Panc1 (cell line): ENCODE measurements at regions not wholly inside any gene's neighbourhood (a gene's known extent, or its start where the extent isn't known, plus 50 kb on each side); places are given as distances from the start of the nearest gene placed in this dataset.

Experiments used
- ATAC-seq: fragments of 200-7000 bp; cut with Tn5 transposase; 2 replicates; pipeline ENCODE4 v1.9.1; 2020; ENCODE audit warnings: mild to moderate bottlenecking, moderate library complexity
- BruUV-seq: library from RNA; stranded (reverse); fragments of 400-500 nt; replicated peaks from 2 replicates; lab custom pipeline; 2021; lab: Mats Ljungman, UMichigan
- CTCF ChIA-PET: fragments of 300-600 bp; sonication (Branson Sonifier 250); formaldehyde crosslinking; loops from one replicate; lab custom pipeline; 2022; ENCODE audit warnings: antibody characterized with exemption; lab: Charles Lee
- POLR2A ChIA-PET: fragments of 300-600 bp; sonication (Branson Sonifier 250); formaldehyde crosslinking; loops from one replicate; lab custom pipeline; 2022; ENCODE audit warnings: antibody characterized with exemption; lab: Charles Lee
- DNase-seq: peaks from one replicate; pipeline ENCODE4 v3.0.0-alpha.2; 2010; ENCODE audit warnings: low read depth, low spot score
- H3K27ac ChIP-seq: 2 replicates; pipeline ENCODE4 v1.5.1; 2011; ENCODE audit warnings: mild to moderate bottlenecking, low read length, inconsistent platforms
- H3K27me3 ChIP-seq: fragments of 200-500 bp; sonication (Bioruptor generic); 2 replicates; pipeline ENCODE4 v1.6.0; 2014; ENCODE audit warnings: low read length, inconsistent platforms; ENCODE audit not compliant: control insufficient read depth, insufficient read depth
- H3K36me3 ChIP-seq: fragments of 200-500 bp; sonication (Bioruptor generic); 2 replicates; pipeline ENCODE4 v1.5.1; 2014; ENCODE audit warnings: inconsistent platforms, mild to moderate bottlenecking, low read length, moderate library complexity; ENCODE audit not compliant: control insufficient read depth, insufficient read depth
- H3K4me1 ChIP-seq: 2 replicates; pipeline ENCODE4 v1.5.1; 2011; ENCODE audit warnings: inconsistent platforms, mild to moderate bottlenecking, low read length, moderate library complexity; ENCODE audit not compliant: control insufficient read depth, insufficient read depth
- H3K4me3 ChIP-seq, 2 experiments: 2 replicates each; pipeline ENCODE4 v1.5.1; 2011 to 2012; ENCODE audit warnings: low read depth in 2 of 2, low read length in 2 of 2, mild to moderate bottlenecking in 2 of 2, inconsistent platforms in 1 of 2, moderate library complexity in 1 of 2
- H3K9me3 ChIP-seq: fragments of 200-500 bp; sonication (Bioruptor generic); 2 replicates; pipeline ENCODE4 v1.5.1; 2014; ENCODE audit warnings: low read depth, mild to moderate bottlenecking, inconsistent platforms, low read length, moderate library complexity; ENCODE audit not compliant: control insufficient read depth, insufficient read depth
- CTCF ChIP-seq: fragments of 450-650 bp; IDR thresholded peaks from 2 replicates; pipeline ENCODE4 v1.5.1; 2017; ENCODE audit warnings: mild to moderate bottlenecking
- POLR2AphosphoS5 ChIP-seq: IDR thresholded peaks from 2 replicates; pipeline ENCODE4 v1.6.1; 2012; ENCODE audit warnings: mild to moderate bottlenecking, low read depth, low read length, moderate library complexity
- REST ChIP-seq, 2 experiments: IDR thresholded peaks; 2 replicates each; pipeline ENCODE4 v1.6.1; 2011 to 2012; ENCODE audit warnings: low read depth in 2 of 2, control low read depth in 1 of 2, low read length in 1 of 2, mild to moderate bottlenecking in 1 of 2, moderate library complexity in 1 of 2; ENCODE audit not compliant: insufficient read depth in 1 of 2
- SIN3A ChIP-seq: IDR thresholded peaks from 2 replicates; pipeline ENCODE4 v1.6.1; 2012; ENCODE audit warnings: low read depth, mild to moderate bottlenecking, low read length, moderate library complexity, borderline replicate concordance; ENCODE audit not compliant: insufficient read depth
- TCF7L2 ChIP-seq: IDR thresholded peaks from 2 replicates; pipeline ENCODE4 v1.6.1; 2011; ENCODE audit warnings: mild to moderate bottlenecking, low read depth, low read length, inconsistent platforms
- in situ Hi-C: cut with HindIII; loops from 2 replicates; pipeline ENCODE4 v1.10.0; 2016; ENCODE audit warnings: low sequenced_read_pairs, low pct_unique_long_range_greater_than_20kb
- intact Hi-C: fragments of 100-400 bp; cut with micrococcal nuclease; formaldehyde crosslinking; loops from one replicate; pipeline ENCODE4 v1.10.0; 2022; ENCODE audit not compliant: unreplicated experiment

- DNase-seq (no peak), ATAC-seq (no peak)
- Histone ChIP-seq H3K9me3 (no peaks in the 10 kb centered on the region), H3K4me3 (no peak overlapping the region), H3K27me3 (no peaks in the 10 kb centered on the region), H3K27ac (no peak overlapping the region), H3K4me1 (no peaks in the 10 kb centered on the region), H3K36me3 (no peaks in the 10 kb centered on the region)
- in situ Hi-C loops = no loop called here
- ChIA-PET CTCF (no interaction called here), POLR2A (no interaction called here)
- TF ChIP-seq TCF7L2 (no peak), CTCF (no peak), POLR2AphosphoS5 (no peak), SIN3A (no peak), REST (IDR thresholded peaks at IDR 0.05; ENCODE audit: insufficient read depth in 1 of 2, low read depth in 2 of 2, low read length in 1 of 2) (no peak)
- no TSS peak for BruUV-seq
- intact Hi-C loops = no loop called here
Measured at GRCh38 chr4:37538931-37539330, 147.2 kb downstream of the RELL1 start.

GRCh38 chr4:37537484-37537883 lies 148.7 kb downstream of the RELL1 start:
- Histone ChIP-seq H3K9me3 (no peaks in the 10 kb centered on the region), H3K4me3 (no peak overlapping the region), H3K27ac (no peak overlapping the region), H3K4me1 (no peaks in the 10 kb centered on the region), H3K36me3 (no peaks in the 10 kb centered on the region), H3K27me3 (no peaks in the 10 kb centered on the region)
- TF ChIP-seq POLR2AphosphoS5 (no peak), REST (IDR thresholded peaks at IDR 0.05; ENCODE audit: insufficient read depth in 1 of 2, low read depth in 2 of 2, low read length in 1 of 2) (no peak), TCF7L2 (no peak), CTCF (no peak), SIN3A (no peak)
- CTCF ChIA-PET = no interaction called here
- no peak for ATAC-seq
- no TSS peak for BruUV-seq
- intact Hi-C loops (no loop called here), in situ Hi-C loops (no loop called here)
- DNase-seq = no peak
- POLR2A ChIA-PET = no interaction called here
